H7 (cell line): ENCODE measurements at regions not wholly inside any gene's neighbourhood (a gene's known extent, or its start where the extent isn't known, plus 50 kb on each side); places are given as distances from the start of the nearest gene placed in this dataset.
"Not testable (repeated sequence)": the region's sequence is repeated elsewhere in the genome, so short reads cannot be mapped to it uniquely, and the experiment has no call there.

Experiments used
- DNase-seq: peaks from one replicate; pipeline ENCODE4 v3.0.0; 2012
- H3K27me3 ChIP-seq: 2 replicates; pipeline ENCODE4 v1.6.0; 2011; ENCODE audit warnings: mild to moderate bottlenecking, low read length; ENCODE audit not compliant: control insufficient read depth, insufficient read depth
- H3K36me3 ChIP-seq: replicated peaks from 2 replicates; pipeline ENCODE4 v1.5.1; 2011; ENCODE audit warnings: low read length; ENCODE audit not compliant: control insufficient read depth, insufficient read depth
- H3K4me3 ChIP-seq: 2 replicates; pipeline ENCODE4 v1.5.1; 2011; ENCODE audit warnings: low read depth, mild to moderate bottlenecking, control low read depth, low read length, moderate library complexity; ENCODE audit not compliant: insufficient read depth

DNA sequence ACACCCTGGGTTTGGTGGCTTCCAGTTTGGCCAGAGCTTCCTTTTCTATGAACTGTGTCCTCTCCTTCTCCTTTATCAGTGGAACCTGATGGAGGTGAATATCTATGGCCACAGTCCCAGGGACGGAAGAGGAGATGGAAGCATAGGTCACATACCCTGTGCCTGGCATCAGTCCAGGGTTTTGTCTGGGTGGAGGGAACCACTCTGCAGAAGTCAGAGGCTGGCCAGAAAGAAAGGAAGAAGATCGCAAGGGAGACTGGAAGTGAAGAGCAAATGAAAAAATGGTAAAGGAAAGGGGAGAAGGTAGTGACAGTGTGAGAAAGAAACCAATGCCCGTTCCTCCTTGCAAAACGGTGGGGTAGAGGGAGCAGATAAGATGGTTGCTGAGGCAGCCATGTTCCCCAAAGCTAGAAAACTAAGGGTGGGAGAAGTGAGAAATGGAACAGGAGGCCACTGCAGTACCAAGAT lies 77.9 kb upstream of the HECW1 start:
- DNase-seq, result no peak
- H3K4me3 ChIP-seq, result no peak overlapping the region
- no peaks in the 10 kb centered on the region for H3K36me3 ChIP-seq
- H3K27me3 ChIP-seq, result no peaks in the 10 kb centered on the region

DNA sequence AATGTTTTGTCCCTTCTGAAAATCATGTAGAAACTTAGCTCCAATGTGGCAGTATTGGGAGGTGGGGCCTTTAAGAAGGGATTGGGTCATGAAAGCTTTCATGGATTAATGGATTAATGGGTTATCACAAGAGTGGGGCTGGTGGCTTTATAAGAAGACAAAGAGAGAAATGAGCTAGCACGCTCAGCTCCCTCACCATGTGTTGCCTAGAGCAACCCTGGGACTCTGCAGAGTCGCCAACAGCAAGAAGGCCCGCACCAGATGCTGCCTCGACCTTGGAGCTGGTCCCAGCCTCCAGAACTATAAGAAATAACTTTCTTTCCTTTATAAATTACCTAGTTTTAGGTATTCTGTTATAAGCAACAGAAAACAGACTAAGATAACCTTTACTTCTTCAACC lies 74.9 kb upstream of the HECW1 start:
- Histone ChIP-seq H3K27me3 (no peaks in the 10 kb centered on the region), H3K4me3 (no peak overlapping the region), H3K36me3 (no peaks in the 10 kb centered on the region)
- no peak for DNase-seq

DNA sequence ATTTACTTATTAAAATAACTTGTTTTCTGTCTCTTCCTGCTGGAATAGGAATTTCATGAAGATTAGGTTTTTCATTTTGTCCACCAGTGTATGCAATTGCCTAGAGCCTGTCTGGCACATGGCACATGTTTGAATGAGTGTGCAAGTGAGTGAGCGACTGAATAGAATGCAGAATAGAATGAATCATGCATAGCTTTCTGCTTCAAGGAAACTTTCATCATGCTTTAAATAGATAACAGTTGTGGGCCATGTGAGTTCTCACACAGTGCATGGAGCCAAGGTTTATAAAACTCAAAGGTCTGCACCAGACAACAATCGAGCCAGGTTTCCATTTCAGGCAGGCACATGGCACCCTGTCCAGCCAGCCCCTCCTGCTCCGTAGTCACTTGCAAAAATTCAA lies 74.2 kb upstream of the HECW1 start:
- H3K27me3 ChIP-seq, result no peaks in the 10 kb centered on the region
- no peak for DNase-seq
- no peak overlapping the region for H3K4me3 ChIP-seq
- H3K36me3 ChIP-seq, result no peaks in the 10 kb centered on the region

DNA sequence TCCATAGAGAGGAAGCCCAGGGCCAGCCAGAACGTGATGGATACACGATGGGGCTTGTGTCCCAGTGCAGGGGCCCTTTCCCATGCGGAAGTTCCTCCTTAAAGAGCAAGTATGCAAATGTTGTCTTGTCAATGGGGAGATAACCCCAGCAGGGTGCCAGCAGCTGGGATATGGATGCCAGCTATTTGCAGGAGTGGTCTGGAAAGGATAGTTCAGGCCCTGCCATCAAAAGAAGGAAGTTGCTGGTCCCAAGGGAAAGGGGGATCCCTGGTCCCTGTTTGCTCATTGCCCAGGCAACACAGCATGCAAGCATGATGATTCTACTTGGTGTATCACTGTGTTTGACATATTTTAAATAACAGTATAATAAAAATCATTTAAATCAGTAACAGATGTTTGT lies 73.1 kb upstream of the HECW1 start:
- DNase-seq, result peak; percentile 22
- Histone ChIP-seq H3K4me3 (no peak overlapping the region), H3K27me3 (no peaks in the 10 kb centered on the region), H3K36me3 (no peaks in the 10 kb centered on the region)

DNA sequence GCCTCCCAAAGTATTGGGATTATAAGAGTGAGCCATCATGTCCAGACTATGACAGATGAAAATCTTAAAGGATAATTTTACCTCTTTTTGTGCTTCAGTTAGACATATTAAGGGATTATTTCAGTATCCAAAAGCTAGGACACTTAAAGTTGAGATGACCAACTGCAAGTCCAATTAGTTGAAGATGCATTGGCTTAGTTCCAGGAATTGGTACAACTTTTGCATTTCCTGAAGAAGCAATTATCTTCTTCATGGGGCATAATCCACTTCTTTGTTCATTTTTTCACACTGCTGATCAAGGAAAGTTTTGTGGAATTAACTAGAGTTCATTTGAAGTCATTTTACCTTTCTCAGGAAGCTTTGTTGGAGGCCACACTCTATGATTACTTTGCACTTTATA lies 72.0 kb upstream of the HECW1 start:
- Histone ChIP-seq H3K36me3 (no peaks in the 10 kb centered on the region), H3K27me3 (no peaks in the 10 kb centered on the region), H3K4me3 (no peak overlapping the region)
- DNase-seq, result no peak

DNA sequence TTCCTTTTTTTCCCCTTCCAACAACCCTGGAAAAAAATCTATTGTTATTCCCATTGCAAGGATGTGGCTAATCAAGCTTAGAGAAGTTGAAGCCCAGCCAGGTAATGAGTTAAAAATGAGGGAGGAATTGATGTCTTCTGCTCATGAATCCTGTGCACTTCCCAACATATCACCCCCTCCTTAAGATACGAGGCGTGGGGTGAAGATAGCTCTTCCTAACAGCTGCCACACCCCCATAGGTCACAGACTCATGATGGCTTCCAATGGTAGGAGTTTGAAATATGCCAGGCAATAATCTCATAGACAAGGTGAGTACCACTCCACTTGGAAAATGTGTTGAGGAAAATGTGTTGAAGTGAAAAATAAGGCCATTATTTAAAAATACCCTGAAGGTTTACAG lies 71.3 kb upstream of the HECW1 start:
- Histone ChIP-seq H3K4me3 (no peak overlapping the region), H3K36me3 (no peaks in the 10 kb centered on the region), H3K27me3 (no peaks in the 10 kb centered on the region)
- no peak for DNase-seq

DNA sequence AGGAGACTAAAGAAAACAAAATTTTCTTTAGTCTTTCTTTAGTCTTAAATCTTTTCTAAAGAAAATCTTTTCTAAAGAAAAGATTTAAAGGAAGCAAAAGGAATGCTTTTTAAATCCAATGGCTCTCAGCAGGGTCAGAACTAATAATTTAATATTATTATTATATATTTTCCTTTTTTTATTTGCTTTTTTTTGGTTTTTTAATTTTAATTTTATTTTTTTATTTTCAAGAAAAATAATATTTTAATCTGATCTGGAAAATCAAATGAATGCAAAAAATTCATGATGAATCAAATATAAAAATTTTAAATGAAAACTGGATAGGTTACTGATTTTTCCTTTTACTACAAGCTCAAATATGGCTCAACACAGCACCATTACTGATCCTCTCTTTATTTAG lies 70.7 kb upstream of the HECW1 start:
- no peak overlapping the region for H3K4me3 ChIP-seq
- H3K36me3 ChIP-seq, result no peaks in the 10 kb centered on the region
- H3K27me3 ChIP-seq, result no peaks in the 10 kb centered on the region
- no peak for DNase-seq

DNA sequence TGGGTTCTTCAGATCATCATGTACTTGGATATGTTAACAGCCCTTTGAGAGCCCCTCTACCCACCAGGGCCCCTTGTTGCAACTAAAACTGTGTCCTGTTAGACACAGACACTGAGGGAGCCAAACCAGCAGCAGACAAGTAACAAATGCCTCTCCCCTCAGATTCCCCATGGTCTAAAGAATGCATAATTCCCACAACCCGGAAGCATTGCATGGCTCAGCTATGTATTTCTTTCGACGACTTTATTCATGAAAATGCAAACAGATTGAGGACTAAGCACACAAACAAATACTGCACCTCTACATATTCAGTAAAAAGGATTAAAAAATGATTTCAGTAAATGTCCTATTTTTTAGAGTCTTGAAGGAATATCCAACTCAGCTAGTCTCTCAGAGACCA lies 70.1 kb upstream of the HECW1 start:
- no peak for DNase-seq
- no peaks in the 10 kb centered on the region for H3K36me3 ChIP-seq
- H3K27me3 ChIP-seq, result no peaks in the 10 kb centered on the region
- no peak overlapping the region for H3K4me3 ChIP-seq

DNA sequence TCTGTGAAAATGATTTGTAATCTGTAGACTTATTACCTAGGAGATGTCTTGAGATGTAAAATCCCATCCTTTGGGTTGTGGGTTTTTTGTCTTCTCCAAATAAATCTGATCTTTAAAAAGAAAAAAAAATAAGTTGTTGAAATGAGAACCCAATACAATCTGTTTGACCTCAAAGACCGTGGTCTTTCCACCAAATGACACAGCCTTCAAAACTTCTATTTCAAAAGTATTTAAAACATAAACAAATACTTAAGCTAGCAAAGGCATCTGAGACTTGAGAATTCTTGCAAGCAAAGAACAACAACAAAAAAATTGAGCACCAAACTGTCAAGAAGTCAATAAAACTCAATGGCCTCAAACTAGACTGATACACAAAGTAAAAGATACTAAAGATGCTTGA lies 67.9 kb upstream of the HECW1 start:
- H3K4me3 ChIP-seq, result no peak overlapping the region
- DNase-seq, result no peak

DNA sequence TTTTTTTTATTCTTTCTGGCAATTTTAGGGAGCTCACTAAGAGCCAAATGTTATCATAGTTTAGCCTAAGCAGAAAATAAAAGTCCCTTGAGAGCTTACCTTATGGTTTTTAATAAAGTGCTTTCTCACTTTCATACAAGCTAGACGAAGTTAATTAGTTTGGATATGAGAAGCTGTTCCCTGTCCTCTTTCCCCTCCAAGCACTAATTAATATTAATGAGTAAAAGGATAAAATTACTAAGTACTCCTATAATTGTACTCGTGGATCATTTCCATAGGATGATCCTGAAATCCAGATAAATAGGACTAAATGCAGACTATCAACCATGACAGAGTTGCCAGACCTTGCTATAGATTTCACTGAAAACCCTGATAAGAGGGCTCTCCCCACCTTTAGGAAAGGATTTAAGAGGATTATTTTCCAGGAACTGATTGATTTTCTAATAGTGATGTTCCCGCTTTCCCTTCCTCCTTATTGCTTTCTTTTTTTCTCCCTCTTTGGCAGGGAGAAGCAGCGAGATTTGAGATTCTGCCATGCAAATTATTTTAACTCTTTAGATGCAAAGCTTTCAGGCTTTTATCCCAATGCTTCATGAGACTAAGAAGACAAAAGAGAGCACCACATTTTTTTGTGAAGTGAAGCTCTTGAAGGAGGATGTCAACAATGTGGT lies 58.3 kb upstream of the HECW1 start:
- DNase-seq, result no peak
- Histone ChIP-seq H3K36me3 (no peaks in the 10 kb centered on the region), H3K27me3 (no peaks in the 10 kb centered on the region), H3K4me3 (no peak overlapping the region)

More for the DNA sequence above, 67.9 kb upstream of the HECW1 start:
- Histone ChIP-seq H3K27me3 (no peaks in the 10 kb centered on the region), H3K36me3 (no peaks in the 10 kb centered on the region)

DNA sequence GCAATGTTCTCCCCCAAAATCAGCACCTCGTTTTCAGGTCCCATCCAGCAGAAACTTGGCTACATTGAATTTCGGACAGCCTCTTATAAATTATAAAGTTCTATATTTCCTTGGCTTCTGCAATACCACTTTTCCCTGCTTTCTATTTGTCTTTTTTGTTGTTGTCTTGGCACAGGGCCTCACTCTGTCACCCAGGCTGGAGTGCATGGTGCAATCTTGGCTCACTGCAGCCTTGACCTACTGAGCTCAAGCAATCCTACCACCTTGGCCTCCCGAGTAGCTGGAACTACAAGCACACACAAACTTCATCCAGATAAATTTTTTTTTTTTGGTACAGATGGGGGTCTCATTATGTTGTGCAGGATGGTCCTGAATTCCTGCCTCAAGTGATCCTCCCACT lies 55.3 kb upstream of the HECW1 start:
- H3K36me3 ChIP-seq, result no peaks in the 10 kb centered on the region
- no peak for DNase-seq
- H3K27me3 ChIP-seq, result no peaks in the 10 kb centered on the region
- no peak overlapping the region for H3K4me3 ChIP-seq

DNA sequence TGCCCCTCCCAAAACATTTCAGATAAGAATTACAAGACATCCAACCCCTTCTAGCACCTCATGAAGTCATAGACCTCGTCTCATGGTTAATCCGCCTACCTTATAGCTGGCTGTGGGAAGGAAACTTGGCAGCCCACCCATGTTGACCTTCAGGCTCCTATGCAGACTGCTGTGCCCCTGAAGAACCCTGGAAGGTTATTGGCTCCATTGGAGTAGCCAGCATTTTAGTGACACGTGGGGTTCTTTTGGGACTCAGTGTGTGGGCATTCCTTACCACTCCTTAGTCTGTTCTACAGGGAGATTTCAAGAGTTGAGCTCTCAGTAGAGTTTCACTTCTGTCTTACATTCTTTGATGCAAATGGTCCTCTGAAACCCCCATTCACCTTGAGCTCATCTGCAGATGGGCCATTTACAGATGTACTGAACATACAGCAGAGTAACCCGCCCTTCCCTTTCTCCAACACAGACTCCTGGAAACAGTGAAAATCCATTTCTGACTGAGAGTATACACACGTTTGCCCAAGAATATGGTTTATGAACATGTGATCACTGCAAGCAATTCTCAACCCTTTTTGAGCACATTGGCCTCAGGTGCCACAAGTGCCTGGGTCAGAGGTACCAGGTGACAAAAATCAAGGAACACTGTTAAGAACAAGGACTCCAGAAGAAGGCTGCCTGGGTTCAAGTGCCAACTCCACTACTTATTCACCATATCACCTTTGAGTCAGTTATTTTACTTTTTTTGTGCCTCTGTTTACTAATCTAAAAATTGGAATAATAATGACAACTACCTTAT lies 54.0 kb upstream of the HECW1 start:
- DNase-seq, result no peak
- H3K36me3 ChIP-seq, result no peaks in the 10 kb centered on the region
- H3K4me3 ChIP-seq, result no peak overlapping the region
- no peaks in the 10 kb centered on the region for H3K27me3 ChIP-seq

DNA sequence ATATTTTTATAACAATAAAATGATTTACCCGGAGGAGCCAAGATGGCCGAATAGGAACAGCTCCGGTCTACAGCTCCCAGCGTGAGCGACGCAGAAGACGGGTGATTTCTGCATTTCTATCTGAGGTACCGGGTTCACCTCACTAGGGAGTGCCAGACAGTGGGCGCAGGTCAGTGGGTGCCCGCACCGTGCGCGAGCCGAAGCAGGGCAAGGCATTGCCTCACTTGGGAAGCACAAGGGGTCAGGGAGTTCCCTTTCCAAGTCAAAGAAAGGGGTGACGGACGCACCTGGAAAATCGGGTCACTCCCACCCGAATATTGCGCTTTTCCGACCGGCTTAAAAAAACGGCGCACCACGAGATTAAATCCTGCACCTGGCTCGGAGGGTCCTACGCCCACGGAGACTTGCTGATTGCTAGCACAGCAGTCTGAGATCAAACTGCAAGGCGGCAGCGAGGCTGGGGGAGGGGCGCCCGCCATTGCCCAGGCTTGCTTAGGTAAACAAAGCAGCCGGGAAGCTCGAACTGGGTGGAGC lies 53.3 kb upstream of the HECW1 start:
- not testable (repeated sequence) for H3K4me3 ChIP-seq, H3K36me3 ChIP-seq, DNase-seq, H3K27me3 ChIP-seq
